ENCODE measurements at regions not wholly inside any gene's neighbourhood (a gene's known extent, or its start where the extent isn't known, plus 50 kb on each side); places are given as distances from the start of the nearest gene placed in this dataset.

DNA sequence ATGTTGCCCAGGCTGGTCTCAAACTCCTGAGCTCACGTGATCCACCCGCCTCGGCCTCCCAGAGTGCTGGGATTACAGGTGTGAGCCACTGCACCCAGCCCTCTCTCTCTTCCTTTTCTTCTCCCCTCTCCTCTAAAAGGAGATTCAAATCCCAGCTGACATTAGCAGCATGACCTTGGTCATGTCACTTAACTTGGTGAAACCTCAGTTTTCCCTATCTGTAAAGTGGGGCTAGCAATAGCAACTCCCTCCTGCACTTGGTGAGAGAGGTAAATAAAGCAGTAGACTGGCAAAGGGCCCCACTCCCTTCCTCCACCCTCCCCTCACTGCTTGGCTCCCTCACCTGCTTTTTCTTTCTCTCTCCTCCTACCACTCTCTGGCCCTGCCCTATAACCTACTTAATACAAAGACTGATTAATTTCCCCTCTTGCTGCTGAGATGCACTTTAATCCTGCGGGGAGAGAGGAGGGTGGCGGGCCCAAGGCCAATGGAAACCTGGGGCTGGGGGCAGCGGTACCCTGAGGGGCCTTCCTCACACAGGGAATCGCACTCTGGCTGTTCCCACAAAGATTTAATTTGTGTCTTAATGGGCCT is 54.2 kb upstream of the ZFAND3 start:
- TF ChIP-seq, protein P1, sequence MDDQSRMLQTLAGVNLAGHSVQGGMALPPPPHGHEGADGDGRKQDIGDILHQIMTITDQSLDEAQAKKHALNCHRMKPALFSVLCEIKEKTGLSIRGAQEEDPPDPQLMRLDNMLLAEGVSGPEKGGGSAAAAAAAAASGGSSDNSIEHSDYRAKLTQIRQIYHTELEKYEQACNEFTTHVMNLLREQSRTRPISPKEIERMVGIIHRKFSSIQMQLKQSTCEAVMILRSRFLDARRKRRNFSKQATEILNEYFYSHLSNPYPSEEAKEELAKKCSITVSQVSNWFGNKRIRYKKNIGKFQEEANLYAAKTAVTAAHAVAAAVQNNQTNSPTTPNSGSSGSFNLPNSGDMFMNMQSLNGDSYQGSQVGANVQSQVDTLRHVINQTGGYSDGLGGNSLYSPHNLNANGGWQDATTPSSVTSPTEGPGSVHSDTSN (CRISPR knock-in tag; IDR thresholded peaks at IDR 0.05) = no peak
- TF ChIP-seq, protein P2, sequence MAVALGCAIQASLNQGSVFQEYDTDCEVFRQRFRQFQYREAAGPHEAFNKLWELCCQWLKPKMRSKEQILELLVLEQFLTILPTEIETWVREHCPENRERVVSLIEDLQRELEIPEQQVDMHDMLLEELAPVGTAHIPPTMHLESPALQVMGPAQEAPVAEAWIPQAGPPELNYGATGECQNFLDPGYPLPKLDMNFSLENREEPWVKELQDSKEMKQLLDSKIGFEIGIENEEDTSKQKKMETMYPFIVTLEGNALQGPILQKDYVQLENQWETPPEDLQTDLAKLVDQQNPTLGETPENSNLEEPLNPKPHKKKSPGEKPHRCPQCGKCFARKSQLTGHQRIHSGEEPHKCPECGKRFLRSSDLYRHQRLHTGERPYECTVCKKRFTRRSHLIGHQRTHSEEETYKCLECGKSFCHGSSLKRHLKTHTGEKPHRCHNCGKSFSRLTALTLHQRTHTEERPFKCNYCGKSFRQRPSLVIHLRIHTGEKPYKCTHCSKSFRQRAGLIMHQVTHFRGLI (tag by site-specific recombination; IDR thresholded peaks at IDR 0.05) = no peak
- no peak for TF ChIP-seq CTCF (tag by site-specific recombination; IDR thresholded peaks at IDR 0.05)
